Esophagus squamous epithelium (tissue), 4 donors: ENCODE measurements at regions not wholly inside any gene's neighbourhood (a gene's known extent, or its start where the extent isn't known, plus 50 kb on each side); places are given as distances from the start of the nearest gene placed in this dataset.

ENCODE experiments used
- CTCF ChIP-seq, 6 experiments: fragments of 450-650 bp in 4 of 6; fragments of 200-600 bp in 2 of 6; sonication (generic) in 2 of 6; IDR thresholded peaks; one replicate each; pipeline ENCODE4 v1.5.1; 2016 to 2019; ENCODE audit warnings: antibody characterized with exemption in 6 of 6, mild to moderate bottlenecking in 4 of 6, moderate library complexity in 4 of 6
- POLR2A ChIP-seq, 4 donors: fragments of 450-650 bp; IDR thresholded peaks; one replicate each; pipeline ENCODE4 v1.6.1; 2017; ENCODE audit warnings: antibody characterized with exemption in 4 of 4, mild to moderate bottlenecking in 4 of 4, moderate library complexity in 3 of 4

GRCh38 chr14:81829447-81829846 is 295.8 kb upstream of the SEL1L start:
- no peak for TF ChIP-seq POLR2A (IDR thresholded peaks at IDR 0.05)
- TF ChIP-seq CTCF (IDR thresholded peaks at IDR 0.05), result no peak
